NCI-H2107 treated with DMSO at 0.1 percent for 48 hours (cell line): ENCODE measurements at regions not wholly inside any gene's neighbourhood (a gene's known extent, or its start where the extent isn't known, plus 50 kb on each side); places are given as distances from the start of the nearest gene placed in this dataset.
"Not testable (repeated sequence)": the region's sequence is repeated elsewhere in the genome, so short reads cannot be mapped to it uniquely, and the experiment has no call there.

Experiments
- DNase-seq: peaks from one replicate; lab custom pipeline; 2025; ENCODE audit not compliant: unreplicated experiment; lab: John Stamatoyannopoulos, UW

DNA sequence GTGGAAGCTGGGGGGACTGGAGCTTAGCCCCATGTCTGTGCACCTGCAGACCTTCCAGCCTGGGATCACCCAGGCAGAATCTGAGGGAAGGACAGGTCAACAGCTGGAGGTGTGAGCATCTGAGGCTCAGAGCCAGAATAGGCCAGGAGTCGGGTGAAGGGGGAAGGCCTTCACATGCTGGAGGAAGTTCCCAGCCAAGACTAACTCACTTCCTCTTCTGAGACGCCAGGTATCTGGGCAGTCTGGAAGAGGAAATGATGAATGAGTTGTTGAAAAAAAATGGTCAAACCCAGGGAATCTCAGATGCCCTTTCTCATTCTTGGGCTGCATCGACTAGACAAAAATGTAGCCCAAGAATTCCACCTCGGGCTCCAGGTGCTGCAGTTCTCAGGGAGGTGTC lies 73.6 kb upstream of the TIAM2 start:
- no peak for DNase-seq

DNA sequence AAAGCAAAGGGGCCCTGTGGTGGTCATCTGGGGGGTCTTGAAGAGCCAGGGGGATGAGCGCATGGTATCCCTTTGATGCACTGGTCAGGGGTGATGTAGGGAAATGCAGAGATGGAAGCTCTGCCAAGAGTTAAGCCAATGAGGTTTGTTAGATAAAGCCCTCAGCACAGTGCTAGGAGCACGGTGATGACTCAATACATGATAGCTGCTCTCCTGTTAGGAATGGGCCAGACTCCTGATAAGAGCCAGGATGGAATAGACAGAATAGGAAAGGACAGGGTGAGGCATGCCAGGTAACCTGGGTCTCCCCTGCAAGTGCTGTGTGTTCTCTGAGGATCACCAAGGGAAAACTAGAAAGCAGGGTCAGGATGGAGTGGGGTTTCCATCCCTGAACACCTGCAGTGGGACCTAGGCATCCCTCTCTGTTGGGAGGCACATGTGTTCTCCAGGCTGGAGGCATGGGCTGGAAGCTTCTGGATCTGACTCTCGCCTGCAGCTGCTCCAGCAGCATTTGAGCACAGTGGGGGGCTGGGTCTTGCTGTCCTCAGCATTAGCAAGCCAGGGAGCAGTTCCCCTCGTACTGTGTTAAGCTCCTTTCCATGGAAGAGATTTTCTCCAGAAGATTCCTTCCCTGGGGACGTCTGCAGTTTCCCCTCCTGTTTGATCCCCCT lies 71.8 kb upstream of the TIAM2 start:
- DNase-seq: no peak

- DNase-seq: no peak
Measured at GRCh38 chr6:154925130-154925529, 70.0 kb upstream of the TIAM2 start.

DNA sequence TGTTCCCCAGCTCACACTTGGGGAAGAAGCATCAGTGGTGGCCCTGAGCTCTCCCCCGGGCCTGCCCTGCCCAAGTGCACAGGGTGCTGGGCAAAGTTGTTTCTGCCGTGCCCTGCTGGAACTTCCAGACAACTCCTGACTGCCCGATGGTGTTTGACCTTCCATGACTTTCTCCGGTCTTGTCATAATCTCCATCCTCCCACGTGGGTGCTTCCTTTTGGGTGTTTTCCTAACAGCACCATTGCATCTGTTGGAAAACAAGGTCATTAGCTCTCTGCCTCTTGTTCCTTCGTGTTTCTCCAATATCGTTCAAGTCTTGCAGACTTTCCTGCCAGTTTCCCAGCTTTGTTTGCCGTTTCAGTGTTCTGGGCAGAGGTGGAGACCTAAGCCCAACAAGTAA lies 68.7 kb upstream of the TIAM2 start:
- no peak for DNase-seq

GRCh38 chr6:154928325-154928922 lies 66.7 kb upstream of the TIAM2 start:
- DNase-seq: peak; percentile 60

DNA sequence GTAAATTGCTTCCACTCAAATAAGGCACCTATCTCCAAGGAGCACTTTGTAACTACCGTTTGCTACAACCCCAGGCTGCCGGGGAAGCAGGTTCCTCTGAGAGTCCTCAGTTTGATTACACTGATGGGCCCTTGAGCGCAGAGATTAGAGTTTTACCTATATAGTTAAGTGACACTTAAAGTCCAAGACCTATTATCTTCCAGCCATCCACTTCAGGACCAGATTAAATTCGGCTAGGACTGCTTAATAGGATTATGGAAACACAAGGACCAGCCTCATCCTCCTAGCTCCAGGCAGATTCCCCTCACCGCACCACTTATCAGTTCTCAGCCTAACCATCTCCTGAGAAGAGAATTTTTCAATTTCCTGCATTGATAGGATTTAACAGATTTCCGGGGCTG lies 64.7 kb upstream of the TIAM2 start:
- no peak for DNase-seq

DNA sequence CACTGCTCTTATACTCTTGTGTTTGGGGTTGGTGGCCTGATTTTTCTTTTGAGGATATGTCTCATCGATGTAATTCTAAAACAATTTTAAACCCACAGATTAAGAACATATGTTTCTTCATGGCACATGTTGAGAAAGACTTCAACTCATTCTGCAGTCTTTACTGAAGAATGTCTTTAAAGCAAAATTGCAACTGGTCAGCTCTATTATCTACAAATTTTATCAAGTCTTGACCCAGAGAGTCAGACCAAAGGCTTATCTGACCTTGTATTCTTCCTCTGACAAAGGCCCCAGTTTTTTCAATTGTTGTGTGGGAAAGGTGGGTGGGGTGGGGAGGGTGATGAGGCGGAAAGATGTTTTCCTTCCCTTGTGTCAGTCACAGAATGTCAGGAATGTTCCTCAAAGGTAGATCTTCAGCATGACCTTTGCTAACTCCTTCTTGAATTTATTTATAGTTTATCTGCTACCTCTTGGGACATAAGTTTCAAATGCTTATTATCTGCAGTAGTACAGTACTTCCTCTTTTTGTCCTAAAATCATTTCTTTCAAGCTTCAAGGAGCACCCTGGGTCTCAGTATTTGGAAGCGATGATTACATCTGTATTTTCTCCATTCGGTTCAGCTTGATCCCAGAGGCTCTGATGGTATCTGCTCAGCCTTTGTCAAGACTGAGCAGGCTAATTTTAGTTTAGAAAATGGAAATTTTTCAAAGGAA lies 63.2 kb upstream of the TIAM2 start:
- no peak for DNase-seq

DNA sequence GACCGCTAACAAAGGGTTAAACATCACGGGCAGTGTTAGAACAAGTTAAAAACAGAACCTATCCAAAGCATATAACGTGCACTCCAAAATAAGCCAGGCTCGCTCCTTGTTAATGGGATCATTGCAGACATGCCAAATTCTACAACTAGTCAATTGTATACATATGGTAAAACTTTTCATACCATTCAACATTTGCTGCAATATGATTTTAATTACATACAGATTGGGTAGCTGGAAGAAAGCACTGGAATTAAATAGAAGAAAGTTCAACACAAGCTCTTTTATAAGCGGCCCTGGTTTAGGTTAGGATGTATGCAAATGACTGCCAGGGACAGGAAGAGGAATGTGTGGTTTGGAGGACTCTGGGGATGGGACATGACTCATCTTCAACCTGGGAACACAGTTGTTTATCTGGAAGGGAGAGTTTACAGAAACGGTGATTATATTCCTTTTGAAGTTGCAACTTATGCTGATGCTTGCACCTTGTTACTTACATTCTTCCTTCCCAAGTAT lies 62.5 kb upstream of the TIAM2 start:
- no peak for DNase-seq

DNA sequence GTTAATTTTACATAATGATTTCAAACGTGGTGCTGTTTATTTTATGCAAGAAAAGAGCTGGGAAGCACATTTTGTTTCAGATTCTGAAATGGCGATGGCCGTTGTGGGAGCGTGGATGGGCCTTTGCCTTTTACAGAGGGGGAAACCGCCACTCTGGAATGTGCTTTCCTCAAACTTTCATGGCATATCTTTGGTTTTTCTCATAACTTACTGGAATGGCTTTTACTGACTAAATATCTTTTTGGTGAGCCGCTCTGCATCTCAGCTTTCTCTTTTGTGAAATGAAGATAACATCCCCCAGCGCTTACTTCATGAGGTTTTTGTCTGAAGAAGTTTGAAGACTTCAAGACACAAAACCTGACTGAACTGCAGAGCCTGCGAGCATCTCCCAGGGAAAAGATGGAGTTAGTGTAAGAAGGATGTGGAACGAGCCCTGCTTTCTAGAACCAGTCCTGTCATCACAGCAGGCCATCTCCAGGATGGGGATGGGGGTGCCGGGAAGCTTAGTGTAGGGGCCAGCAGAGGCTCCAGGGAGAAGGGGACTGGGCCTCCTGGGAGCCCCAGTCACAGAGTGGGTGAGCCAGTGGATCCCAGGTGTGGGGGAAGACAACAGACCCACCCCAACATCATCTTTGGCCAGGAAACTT lies 61.8 kb upstream of the TIAM2 start:
- DNase-seq: no peak

DNA sequence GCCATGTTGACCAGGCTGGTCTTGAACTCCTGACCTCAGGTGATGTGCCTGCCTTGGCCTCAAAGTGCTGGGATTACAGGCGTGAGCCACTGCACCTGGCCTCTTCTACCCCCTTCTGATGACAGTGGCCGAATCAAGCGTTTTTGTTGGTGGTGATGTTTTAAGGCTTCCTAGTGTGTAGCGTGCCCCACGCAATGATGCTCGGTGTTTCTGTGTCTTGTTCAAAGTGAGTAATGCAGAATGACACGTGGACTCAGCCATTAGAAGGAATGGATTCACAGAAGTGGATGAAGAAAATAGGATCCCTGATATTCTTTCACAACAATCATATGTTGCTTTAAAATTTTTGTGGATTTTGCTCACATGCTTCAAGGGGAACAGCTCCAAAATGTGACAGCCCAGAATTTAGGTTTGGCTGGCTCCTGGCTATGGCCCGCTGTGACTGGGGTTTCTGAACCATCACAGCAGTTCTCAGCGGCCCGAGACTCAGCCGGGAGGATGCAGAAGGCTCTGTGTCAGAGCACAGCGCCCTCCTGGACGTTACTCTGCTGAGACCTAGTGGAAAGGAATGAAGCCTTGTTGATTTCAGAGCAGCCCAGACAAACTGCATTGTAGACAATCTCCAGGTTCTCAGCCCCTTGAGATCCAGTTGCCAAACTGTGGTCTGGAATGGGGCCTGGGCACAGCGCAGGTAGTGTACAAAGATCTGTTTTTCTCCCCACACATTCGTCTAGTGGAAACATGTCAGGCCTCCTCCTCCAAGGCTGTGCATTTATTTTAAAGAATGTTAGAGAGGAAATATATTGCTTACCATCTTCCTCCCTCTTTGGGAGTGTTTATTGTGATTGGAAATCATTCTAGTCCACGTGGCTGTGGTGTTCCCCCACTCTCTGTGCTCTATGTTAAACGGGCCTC lies 57.6 kb upstream of the TIAM2 start:
- no peak for DNase-seq

DNA sequence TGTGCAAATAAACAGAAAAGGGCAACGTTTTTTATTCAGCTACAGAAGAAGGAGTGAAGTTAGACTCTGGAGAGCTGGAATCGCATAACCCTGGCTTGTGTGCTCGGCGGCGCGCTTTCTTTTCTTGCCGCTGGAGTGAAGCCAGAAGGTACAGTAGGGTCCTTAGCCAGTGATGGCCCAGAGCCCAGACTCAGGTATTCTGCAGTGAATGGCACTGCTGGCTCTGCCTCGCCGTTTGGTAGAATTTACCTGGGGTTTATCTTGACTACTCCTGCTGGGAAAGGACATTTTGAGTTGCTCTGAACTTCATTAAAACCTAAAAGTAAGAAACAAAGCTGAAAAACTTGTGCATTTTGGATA lies 56.9 kb upstream of the TIAM2 start:
- no peak for DNase-seq

- DNase-seq: not testable (repeated sequence)
Measured at GRCh38 chr6:154938727-154939285, 56.3 kb upstream of the TIAM2 start.

- DNase-seq: no peak
Measured at GRCh38 chr6:154942770-154943169, 52.3 kb upstream of the TIAM2 start.

GRCh38 chr6:154945271-154945890 lies 49.7 kb upstream of the TIAM2 start:
- DNase-seq: no peak
